ENCODE measurements at regions not wholly inside any gene's neighbourhood (a gene's known extent, or its start where the extent isn't known, plus 50 kb on each side); places are given as distances from the start of the nearest gene placed in this dataset.

GRCh38 chr7:9498303-9498702 lies 1064.9 kb downstream of the NXPH1 start:
- Mint-ChIP-seq H3K4me3 (no peak overlapping the region), H3K4me1 (no peaks in the 10 kb centered on the region), H3K27ac (no peak overlapping the region), H3K27me3 (ENCODE audit: insufficient read depth) (no peaks in the 10 kb centered on the region), H3K36me3 (ENCODE audit: low read depth) (no peaks in the 10 kb centered on the region), H3K9me3 (peaks cover 2% of the 10 kb centered on the region)
- no peak for TF ChIP-seq CTCF (conservative IDR thresholded peaks at IDR 0.05)
- Histone ChIP-seq H3K9ac (ENCODE audit: extremely low read depth, low read length, poor library complexity, severe bottlenecking) (no peak overlapping the region), H3K27ac (ENCODE audit: low read depth, low read length) (no peak overlapping the region), H3K27me3 (ENCODE audit: control insufficient read depth, insufficient read depth, low read length, poor library complexity, severe bottlenecking) (no peaks in the 10 kb centered on the region), H3K4me3 (ENCODE audit: low read length) (no peak overlapping the region), H3K9me3 (ENCODE audit: control insufficient read depth, low read length) (peaks cover 4% of the 10 kb centered on the region), H3K36me3 (ENCODE audit: control insufficient read depth, insufficient read depth, low read length) (no peaks in the 10 kb centered on the region), H3K4me1 (ENCODE audit: control insufficient read depth, insufficient read depth, low read length) (no peaks in the 10 kb centered on the region)
- DNase-seq: no peak
- 70 to 78% methylated on average over 1 to 3 of the region's 3 CpGs for WGBS, 2 experiments (ENCODE audit: insufficient coverage in 1 of 2, insufficient read length in 1 of 2)

DNA sequence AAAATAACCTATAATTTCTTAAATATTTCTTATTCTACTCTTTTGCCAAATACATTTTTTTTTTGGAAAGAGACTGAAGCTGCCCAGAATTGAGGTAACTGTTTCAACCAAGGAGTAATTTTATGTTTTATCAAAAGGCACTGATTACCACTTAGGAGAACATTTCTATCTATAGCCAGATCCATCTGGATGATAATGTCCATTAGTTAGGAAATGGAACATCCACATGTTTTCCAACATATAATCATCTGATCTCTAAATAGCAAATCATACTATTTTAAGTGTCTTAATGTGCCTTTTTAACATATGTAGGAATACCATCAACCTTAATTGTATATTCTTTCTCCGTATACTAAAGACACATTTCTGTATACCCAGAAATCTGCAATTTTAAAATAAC lies 1068.9 kb downstream of the NXPH1 start:
- H3K4me3 ChIP-seq (ENCODE audit: low read length): no peak overlapping the region
- no peaks in the 10 kb centered on the region for H3K9me3 Mint-ChIP-seq
- H3K4me1 ChIP-seq (ENCODE audit: control insufficient read depth, insufficient read depth, low read length): no peaks in the 10 kb centered on the region
- 100% methylated on average over 1 of the region's 1 CpG for WGBS, 2 experiments (ENCODE audit: insufficient coverage in 1 of 2, insufficient read length in 1 of 2)
- H3K36me3 Mint-ChIP-seq (ENCODE audit: low read depth): no peaks in the 10 kb centered on the region
- no peak overlapping the region for H3K27ac Mint-ChIP-seq
- no peak overlapping the region for H3K27ac ChIP-seq (ENCODE audit: low read depth, low read length)
- no peaks in the 10 kb centered on the region for H3K27me3 ChIP-seq (ENCODE audit: control insufficient read depth, insufficient read depth, low read length, poor library complexity, severe bottlenecking)
- peaks cover under 1% of the 10 kb centered on the region for H3K4me1 Mint-ChIP-seq
- no peak overlapping the region for H3K4me3 Mint-ChIP-seq
- H3K36me3 ChIP-seq (ENCODE audit: control insufficient read depth, insufficient read depth, low read length): no peaks in the 10 kb centered on the region
- TF ChIP-seq CTCF (conservative IDR thresholded peaks at IDR 0.05): no peak
- no peaks in the 10 kb centered on the region for H3K27me3 Mint-ChIP-seq (ENCODE audit: insufficient read depth)
- no peak overlapping the region for H3K9ac ChIP-seq (ENCODE audit: extremely low read depth, low read length, poor library complexity, severe bottlenecking)
- no peaks in the 10 kb centered on the region for H3K9me3 ChIP-seq (ENCODE audit: control insufficient read depth, low read length)
- DNase-seq: no peak

GRCh38 chr7:9504678-9505077 lies 1071.3 kb downstream of the NXPH1 start:
- H3K4me3 Mint-ChIP-seq: no peak overlapping the region
- Histone ChIP-seq H3K4me3 (ENCODE audit: low read length) (no peak overlapping the region), H3K9me3 (ENCODE audit: control insufficient read depth, low read length) (no peaks in the 10 kb centered on the region), H3K4me1 (ENCODE audit: control insufficient read depth, insufficient read depth, low read length) (peaks cover under 1% of the 10 kb centered on the region), H3K36me3 (ENCODE audit: control insufficient read depth, insufficient read depth, low read length) (no peaks in the 10 kb centered on the region), H3K27ac (ENCODE audit: low read depth, low read length) (no peak overlapping the region), H3K27me3 (ENCODE audit: control insufficient read depth, insufficient read depth, low read length, poor library complexity, severe bottlenecking) (no peaks in the 10 kb centered on the region), H3K9ac (ENCODE audit: extremely low read depth, low read length, poor library complexity, severe bottlenecking) (no peak overlapping the region)
- no peaks in the 10 kb centered on the region for H3K9me3 Mint-ChIP-seq
- H3K4me1 Mint-ChIP-seq: peaks cover 6% of the 10 kb centered on the region
- no peak for TF ChIP-seq CTCF (conservative IDR thresholded peaks at IDR 0.05)
- WGBS, 2 experiments (ENCODE audit: insufficient coverage in 1 of 2, insufficient read length in 1 of 2): 75% methylated on average over 2 of the region's 2 CpGs; no CpG with 5 or more reads in 1 of the 2 experiments
- no peaks in the 10 kb centered on the region for H3K36me3 Mint-ChIP-seq (ENCODE audit: low read depth)
- H3K27me3 Mint-ChIP-seq (ENCODE audit: insufficient read depth): no peaks in the 10 kb centered on the region
- no peak overlapping the region for H3K27ac Mint-ChIP-seq
- DNase-seq: no peak
